SK-N-SH treated with all-trans-retinoic acid at 6 μM for 48 hours (cell line): ENCODE measurements at regions not wholly inside any gene's neighbourhood (a gene's known extent, or its start where the extent isn't known, plus 50 kb on each side); places are given as distances from the start of the nearest gene placed in this dataset.

Source experiments
- ATAC-seq: fragments of 200-7000 bp; cut with Tn5 transposase; 3 replicates; pipeline ENCODE4 v1.9.1; 2020; ENCODE audit warnings: mild to moderate bottlenecking, moderate library complexity
- ARNTL ChIP-seq: fragments of 450-650 bp; formaldehyde crosslinking; IDR thresholded peaks from 2 replicates; pipeline ENCODE4 v1.5.0; 2020; ENCODE audit warnings: low read depth, mild to moderate bottlenecking, moderate library complexity, borderline replicate concordance
- BACH2 ChIP-seq: fragments of 250-450 bp; sonication (Bioruptor Pico); IDR thresholded peaks from 2 replicates; pipeline ENCODE4 v1.9.0; 2021; ENCODE audit warnings: mild to moderate bottlenecking, borderline replicate concordance
- CREB5 ChIP-seq: fragments of 250-450 bp; sonication (Bioruptor Pico); IDR thresholded peaks from 2 replicates; pipeline ENCODE4 v1.5.1; 2020; ENCODE audit warnings: low read depth, mild to moderate bottlenecking, moderate library complexity
- CSDC2 ChIP-seq: fragments of 250-450 bp; sonication (Bioruptor Pico); IDR thresholded peaks from 2 replicates; pipeline ENCODE4 v1.5.0; 2020; ENCODE audit warnings: mild to moderate bottlenecking, moderate library complexity
- CSRNP3 ChIP-seq: fragments of 250-450 bp; sonication (Bioruptor Pico); IDR thresholded peaks from 2 replicates; pipeline ENCODE4 v1.5.1; 2021; ENCODE audit warnings: mild to moderate bottlenecking, moderate library complexity
- ESRRG ChIP-seq: fragments of 250-450 bp; sonication (Bioruptor Pico); IDR thresholded peaks from 2 replicates; pipeline ENCODE4 v1.6.1; 2021; ENCODE audit warnings: mild to moderate bottlenecking
- GLIS3 ChIP-seq: fragments of 250-450 bp; sonication (Bioruptor Pico); IDR thresholded peaks from 2 replicates; pipeline ENCODE4 v1.5.0; 2020; ENCODE audit warnings: mild to moderate bottlenecking, moderate library complexity
- OSR1 ChIP-seq: fragments of 250-450 bp; sonication (Bioruptor Pico); IDR thresholded peaks from 2 replicates; pipeline ENCODE4 v1.8.0; 2022; ENCODE audit warnings: moderate library complexity, mild to moderate bottlenecking, inconsistent platforms
- PATZ1 ChIP-seq: fragments of 250-450 bp; sonication (Bioruptor Pico); IDR thresholded peaks from 2 replicates; pipeline ENCODE4 v1.8.0; 2020; ENCODE audit warnings: mild to moderate bottlenecking, moderate library complexity, borderline replicate concordance
- PPARA ChIP-seq: fragments of 250-450 bp; sonication (Bioruptor Pico); IDR thresholded peaks from 2 replicates; pipeline ENCODE4 v1.5.0; 2020; ENCODE audit warnings: mild to moderate bottlenecking, borderline replicate concordance
- RARB ChIP-seq: fragments of 250-450 bp; sonication (Bioruptor Pico); IDR thresholded peaks from 2 replicates; pipeline ENCODE4 v1.8.0; 2021; ENCODE audit warnings: mild to moderate bottlenecking, moderate library complexity
- SNAI2 ChIP-seq: fragments of 250-450 bp; sonication (Bioruptor Pico); IDR thresholded peaks from 2 replicates; pipeline ENCODE4 v1.5.0; 2020; ENCODE audit warnings: mild to moderate bottlenecking, moderate library complexity
- TCF4 ChIP-seq: fragments of 250-450 bp; sonication (Bioruptor Pico); IDR thresholded peaks from 2 replicates; pipeline ENCODE4 v1.8.0; 2021; ENCODE audit warnings: mild to moderate bottlenecking, moderate library complexity, borderline replicate concordance
- TOX ChIP-seq: fragments of 250-450 bp; sonication (Bioruptor Pico); IDR thresholded peaks from 2 replicates; pipeline ENCODE4 v1.8.0; 2021; ENCODE audit warnings: mild to moderate bottlenecking, moderate library complexity, borderline replicate concordance
- ZC3H10 ChIP-seq: fragments of 250-450 bp; sonication (Bioruptor Pico); IDR thresholded peaks from 2 replicates; pipeline ENCODE4 v1.5.1; 2021; ENCODE audit warnings: mild to moderate bottlenecking, moderate library complexity
- ZFP30 ChIP-seq: fragments of 450-650 bp; formaldehyde crosslinking; IDR thresholded peaks from 2 replicates; pipeline ENCODE4 v1.5.0; 2022; ENCODE audit warnings: mild to moderate bottlenecking, moderate library complexity
- ZNF70 ChIP-seq: fragments of 450-650 bp; formaldehyde crosslinking; IDR thresholded peaks from 2 replicates; pipeline ENCODE4 v1.5.0; 2020; ENCODE audit warnings: mild to moderate bottlenecking, moderate library complexity
- ZNF8 ChIP-seq: fragments of 450-650 bp; formaldehyde crosslinking; IDR thresholded peaks from 2 replicates; pipeline ENCODE4 v1.5.0; 2020; ENCODE audit warnings: mild to moderate bottlenecking, moderate library complexity
- TF ChIP-seq, protein P1 (sequence below): fragments of 250-450 bp; sonication (Bioruptor Pico); IDR thresholded peaks from 2 replicates; pipeline ENCODE4 v1.5.0; 2020; ENCODE audit warnings: mild to moderate bottlenecking, moderate library complexity
- TF ChIP-seq, protein P2 (sequence below): fragments of 250-450 bp; sonication (Bioruptor Pico); IDR thresholded peaks from 2 replicates; pipeline ENCODE4 v1.8.0; 2021; ENCODE audit warnings: low read depth, mild to moderate bottlenecking, moderate library complexity, borderline replicate concordance

- no peak for TF ChIP-seq PATZ1
- TF ChIP-seq ZFP30 (CRISPR knock-in tag) = no peak
- TF ChIP-seq CSDC2 = no peak
- TF ChIP-seq OSR1 (CRISPR knock-in tag) = no peak
- TF ChIP-seq CSRNP3 (CRISPR knock-in tag) = no peak
- no peak for TF ChIP-seq PPARA
- no peak for TF ChIP-seq SNAI2
- no peak for TF ChIP-seq ESRRG (CRISPR knock-in tag)
- TF ChIP-seq ZNF8 (CRISPR knock-in tag) = no peak
- TF ChIP-seq GLIS3 (CRISPR knock-in tag) = no peak
Measured at GRCh38 chr2:220915092-220915623, 656.9 kb downstream of the EPHA4 start (continued).

GRCh38 chr2:220916931-220917330 lies 655.2 kb downstream of the EPHA4 start:
- ATAC-seq = no peak
- TF ChIP-seq, protein P1, sequence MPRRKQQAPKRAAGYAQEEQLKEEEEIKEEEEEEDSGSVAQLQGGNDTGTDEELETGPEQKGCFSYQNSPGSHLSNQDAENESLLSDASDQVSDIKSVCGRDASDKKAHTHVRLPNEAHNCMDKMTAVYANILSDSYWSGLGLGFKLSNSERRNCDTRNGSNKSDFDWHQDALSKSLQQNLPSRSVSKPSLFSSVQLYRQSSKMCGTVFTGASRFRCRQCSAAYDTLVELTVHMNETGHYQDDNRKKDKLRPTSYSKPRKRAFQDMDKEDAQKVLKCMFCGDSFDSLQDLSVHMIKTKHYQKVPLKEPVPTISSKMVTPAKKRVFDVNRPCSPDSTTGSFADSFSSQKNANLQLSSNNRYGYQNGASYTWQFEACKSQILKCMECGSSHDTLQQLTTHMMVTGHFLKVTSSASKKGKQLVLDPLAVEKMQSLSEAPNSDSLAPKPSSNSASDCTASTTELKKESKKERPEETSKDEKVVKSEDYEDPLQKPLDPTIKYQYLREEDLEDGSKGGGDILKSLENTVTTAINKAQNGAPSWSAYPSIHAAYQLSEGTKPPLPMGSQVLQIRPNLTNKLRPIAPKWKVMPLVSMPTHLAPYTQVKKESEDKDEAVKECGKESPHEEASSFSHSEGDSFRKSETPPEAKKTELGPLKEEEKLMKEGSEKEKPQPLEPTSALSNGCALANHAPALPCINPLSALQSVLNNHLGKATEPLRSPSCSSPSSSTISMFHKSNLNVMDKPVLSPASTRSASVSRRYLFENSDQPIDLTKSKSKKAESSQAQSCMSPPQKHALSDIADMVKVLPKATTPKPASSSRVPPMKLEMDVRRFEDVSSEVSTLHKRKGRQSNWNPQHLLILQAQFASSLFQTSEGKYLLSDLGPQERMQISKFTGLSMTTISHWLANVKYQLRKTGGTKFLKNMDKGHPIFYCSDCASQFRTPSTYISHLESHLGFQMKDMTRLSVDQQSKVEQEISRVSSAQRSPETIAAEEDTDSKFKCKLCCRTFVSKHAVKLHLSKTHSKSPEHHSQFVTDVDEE (CRISPR knock-in tag) = no peak
- no peak for TF ChIP-seq RARB (CRISPR knock-in tag)
- TF ChIP-seq TOX = no peak
- no peak for TF ChIP-seq PATZ1
- TF ChIP-seq, protein P2, sequence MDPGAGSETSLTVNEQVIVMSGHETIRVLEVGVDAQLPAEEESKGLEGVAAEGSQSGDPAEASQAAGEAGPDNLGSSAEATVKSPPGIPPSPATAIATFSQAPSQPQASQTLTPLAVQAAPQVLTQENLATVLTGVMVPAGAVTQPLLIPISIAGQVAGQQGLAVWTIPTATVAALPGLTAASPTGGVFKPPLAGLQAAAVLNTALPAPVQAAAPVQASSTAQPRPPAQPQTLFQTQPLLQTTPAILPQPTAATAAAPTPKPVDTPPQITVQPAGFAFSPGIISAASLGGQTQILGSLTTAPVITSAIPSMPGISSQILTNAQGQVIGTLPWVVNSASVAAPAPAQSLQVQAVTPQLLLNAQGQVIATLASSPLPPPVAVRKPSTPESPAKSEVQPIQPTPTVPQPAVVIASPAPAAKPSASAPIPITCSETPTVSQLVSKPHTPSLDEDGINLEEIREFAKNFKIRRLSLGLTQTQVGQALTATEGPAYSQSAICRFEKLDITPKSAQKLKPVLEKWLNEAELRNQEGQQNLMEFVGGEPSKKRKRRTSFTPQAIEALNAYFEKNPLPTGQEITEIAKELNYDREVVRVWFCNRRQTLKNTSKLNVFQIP (CRISPR knock-in tag) = no peak
- no peak for TF ChIP-seq TCF4 (CRISPR knock-in tag)
- TF ChIP-seq CSDC2 = no peak
- TF ChIP-seq ZC3H10 (CRISPR knock-in tag) = no peak
- no peak for TF ChIP-seq PPARA
- no peak for TF ChIP-seq ARNTL (CRISPR knock-in tag)
- no peak for TF ChIP-seq ZNF70
- TF ChIP-seq ESRRG (CRISPR knock-in tag) = no peak
- TF ChIP-seq GLIS3 (CRISPR knock-in tag) = no peak
- no peak for TF ChIP-seq ZFP30 (CRISPR knock-in tag)
- TF ChIP-seq BACH2 = no peak
- TF ChIP-seq CSRNP3 (CRISPR knock-in tag) = no peak
- no peak for TF ChIP-seq CREB5 (CRISPR knock-in tag)
